Prostate gland (tissue), 2 donors: ENCODE measurements at regions not wholly inside any gene's neighbourhood (a gene's known extent, or its start where the extent isn't known, plus 50 kb on each side); places are given as distances from the start of the nearest gene placed in this dataset.

ENCODE experiments used
- DNase-seq: peaks from one replicate; pipeline ENCODE4 v3.0.0-alpha.2; 2019; ENCODE audit warnings: low spot score
- H3K27ac ChIP-seq, 2 donors: fragments of 200-600 bp; sonication (generic); 2 replicates each; pipeline ENCODE4 v1.5.1; 2017 to 2019
- H3K27me3 ChIP-seq: fragments of 200-600 bp; sonication (generic); replicated peaks from 2 replicates; pipeline ENCODE4 v1.5.1; 2019; ENCODE audit not compliant: insufficient read depth
- H3K36me3 ChIP-seq, 2 donors: fragments of 200-600 bp; sonication (generic); 1 replicate in 1 of 2; 2 replicates in 1 of 2; pipeline versions ENCODE4 v1.5.1 to v1.8.1; 2017 to 2019
- H3K4me1 ChIP-seq: fragments of 200-600 bp; sonication (generic); replicated peaks from 2 replicates; pipeline ENCODE4 v1.5.1; 2019
- H3K4me3 ChIP-seq, 2 donors: fragments of 200-600 bp; sonication (generic); 2 replicates each; pipeline ENCODE4 v1.5.1; 2017 to 2019
- H3K9me3 ChIP-seq: fragments of 200-600 bp; sonication (generic); 2 replicates; pipeline ENCODE4 v1.5.1; 2017
- POLR2A ChIP-seq: fragments of 450-650 bp; IDR thresholded peaks from one replicate; pipeline ENCODE4 v1.6.1; 2016; ENCODE audit warnings: antibody characterized with exemption, mild to moderate bottlenecking
- POLR2AphosphoS5 ChIP-seq: sonication (generic); formaldehyde crosslinking; IDR thresholded peaks from one replicate; pipeline ENCODE4 v1.6.1; 2017; ENCODE audit warnings: antibody characterized with exemption
- WGBS: methylation state at CpG from one replicate; pipeline ENCODE4 v1.1.5; 2018; 5-methylcytosine and 5-hydroxymethylcytosine counted together
- intact Hi-C: fragments of 100-400 bp; cut with DNase I; formaldehyde crosslinking; loops from one replicate; pipeline ENCODE4 v1.14.2; 2022
- TF ChIP-seq, protein P1 (sequence below), 4 experiments: fragments of 200-600 bp in 2 of 4; fragments of 450-650 bp in 2 of 4; sonication (generic) in 2 of 4; IDR thresholded peaks; 1 replicate in 3 of 4; 2 replicates in 1 of 4; pipeline ENCODE4 v1.5.1; 2016 to 2019; ENCODE audit warnings: antibody characterized with exemption in 4 of 4, mild to moderate bottlenecking in 2 of 4, moderate library complexity in 2 of 4

DNA sequence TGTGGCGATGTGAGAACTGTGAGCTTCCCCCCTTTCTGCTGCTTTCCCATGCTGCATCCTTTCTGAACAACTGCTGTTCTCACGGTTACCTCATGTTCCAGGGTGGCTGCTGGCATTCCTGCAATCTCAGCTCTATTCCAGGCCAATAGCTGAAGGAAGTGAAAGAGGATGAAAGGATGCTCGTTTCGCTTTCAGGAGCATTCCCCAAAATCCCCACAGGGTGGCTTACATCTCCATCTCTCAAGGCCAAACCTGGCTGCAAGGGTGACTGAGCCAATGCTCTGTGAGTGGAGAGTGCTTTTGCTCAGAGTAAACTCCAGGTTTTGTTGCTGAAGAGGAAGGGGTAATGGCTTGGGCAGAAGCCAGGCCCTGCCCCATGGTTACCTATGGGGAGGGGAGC, 848.2 kb downstream of the BRD1 start:
- Histone ChIP-seq H3K4me1 (no peaks in the 10 kb centered on the region), H3K27me3 (peaks cover 7% of the 10 kb centered on the region), H3K36me3 (no peaks in the 10 kb centered on the region), H3K27ac (no peak overlapping the region), H3K9me3 (no peaks in the 10 kb centered on the region), H3K4me3 (no peak overlapping the region)
- intact Hi-C loops, result no loop called here
- TF ChIP-seq POLR2AphosphoS5 (no peak), POLR2A (no peak)
- TF ChIP-seq, protein P1, sequence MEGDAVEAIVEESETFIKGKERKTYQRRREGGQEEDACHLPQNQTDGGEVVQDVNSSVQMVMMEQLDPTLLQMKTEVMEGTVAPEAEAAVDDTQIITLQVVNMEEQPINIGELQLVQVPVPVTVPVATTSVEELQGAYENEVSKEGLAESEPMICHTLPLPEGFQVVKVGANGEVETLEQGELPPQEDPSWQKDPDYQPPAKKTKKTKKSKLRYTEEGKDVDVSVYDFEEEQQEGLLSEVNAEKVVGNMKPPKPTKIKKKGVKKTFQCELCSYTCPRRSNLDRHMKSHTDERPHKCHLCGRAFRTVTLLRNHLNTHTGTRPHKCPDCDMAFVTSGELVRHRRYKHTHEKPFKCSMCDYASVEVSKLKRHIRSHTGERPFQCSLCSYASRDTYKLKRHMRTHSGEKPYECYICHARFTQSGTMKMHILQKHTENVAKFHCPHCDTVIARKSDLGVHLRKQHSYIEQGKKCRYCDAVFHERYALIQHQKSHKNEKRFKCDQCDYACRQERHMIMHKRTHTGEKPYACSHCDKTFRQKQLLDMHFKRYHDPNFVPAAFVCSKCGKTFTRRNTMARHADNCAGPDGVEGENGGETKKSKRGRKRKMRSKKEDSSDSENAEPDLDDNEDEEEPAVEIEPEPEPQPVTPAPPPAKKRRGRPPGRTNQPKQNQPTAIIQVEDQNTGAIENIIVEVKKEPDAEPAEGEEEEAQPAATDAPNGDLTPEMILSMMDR (IDR thresholded peaks at IDR 0.05), result no peak
- 54% methylated on average over 4 of the region's 4 CpGs for WGBS
- no peak for DNase-seq

DNA sequence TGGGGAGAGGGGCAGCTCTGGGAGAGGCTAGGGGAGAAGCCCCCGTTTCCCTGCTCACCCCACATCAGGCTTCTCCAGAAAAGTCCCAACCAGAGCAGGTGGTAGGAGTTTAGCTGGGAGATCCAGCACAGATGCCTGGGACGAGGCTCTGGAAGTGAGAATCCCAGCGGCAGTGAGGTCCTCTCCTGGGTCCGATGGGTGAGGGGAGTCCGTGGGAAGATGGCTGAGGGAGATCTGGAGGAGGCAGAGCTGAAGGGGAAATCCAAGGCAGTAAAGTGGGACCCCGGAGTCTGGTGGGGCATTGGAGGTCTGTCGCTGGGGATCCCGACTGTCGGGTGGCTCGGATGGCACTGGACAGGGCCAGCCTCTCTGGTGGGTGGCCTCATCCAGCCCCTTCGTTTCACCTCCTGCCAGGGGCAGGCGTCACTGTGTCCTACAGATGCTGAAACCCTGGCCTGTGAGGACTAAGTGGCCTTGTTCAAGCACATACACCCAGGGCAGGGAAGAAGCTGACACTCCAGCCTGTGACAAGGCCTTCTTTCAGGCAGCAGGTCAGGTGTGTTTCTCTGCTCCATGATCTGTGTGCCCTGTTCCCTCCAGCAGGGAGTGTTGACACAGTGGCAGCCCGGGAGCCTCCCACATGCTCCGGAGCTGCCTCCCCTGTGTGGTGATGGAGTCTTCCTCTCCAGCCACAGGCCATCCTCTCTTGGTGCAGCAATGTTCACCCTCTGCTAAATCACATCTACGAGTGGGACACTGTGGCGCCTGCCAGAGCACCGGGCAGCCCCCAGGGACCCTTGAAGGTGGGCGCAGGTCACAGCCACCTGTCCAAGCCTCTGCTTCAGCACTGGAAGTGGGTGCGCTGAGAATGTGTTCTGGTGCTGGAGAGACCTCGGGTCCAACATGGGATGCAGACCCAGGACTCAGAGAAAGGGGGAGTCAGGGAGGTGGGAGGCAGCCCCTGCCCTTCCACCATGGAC, 850.8 kb downstream of the BRD1 start:
- Histone ChIP-seq H3K36me3 (no peaks in the 10 kb centered on the region), H3K4me1 (no peaks in the 10 kb centered on the region), H3K9me3 (no peaks in the 10 kb centered on the region), H3K27ac (no peak overlapping the region), H3K27me3 (peaks cover 7% of the 10 kb centered on the region), H3K4me3 (no peak overlapping the region)
- intact Hi-C loops, result no loop called here
- WGBS, result 73% methylated on average over 18 of the region's 20 CpGs
- no peak for DNase-seq
- TF ChIP-seq POLR2A, result no peak
- TF ChIP-seq, protein P1 (IDR thresholded peaks at IDR 0.05), result no peak
- TF ChIP-seq POLR2AphosphoS5, result no peak

DNA sequence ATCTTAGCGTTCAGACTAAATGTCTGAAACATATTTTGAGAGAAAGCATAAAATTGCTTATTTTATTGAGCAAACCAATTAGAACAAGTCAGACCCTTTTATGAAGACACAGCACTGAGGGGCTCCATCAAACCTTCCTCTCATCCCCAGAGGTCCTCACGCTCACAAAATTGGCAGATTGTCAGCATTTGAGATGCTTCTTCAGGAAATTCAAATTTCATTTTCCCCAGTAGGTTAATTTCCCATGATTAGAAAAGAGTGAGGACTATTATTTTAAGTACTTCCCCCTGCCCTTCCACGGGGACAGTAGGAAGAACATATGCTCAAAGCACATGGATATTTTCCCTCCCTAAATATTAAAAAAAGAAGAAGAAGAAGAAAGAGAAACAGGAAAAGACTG, 851.8 kb downstream of the BRD1 start:
- Histone ChIP-seq H3K4me3 (no peak overlapping the region), H3K27me3 (peaks cover 7% of the 10 kb centered on the region), H3K4me1 (no peaks in the 10 kb centered on the region), H3K9me3 (no peaks in the 10 kb centered on the region), H3K36me3 (no peaks in the 10 kb centered on the region), H3K27ac (no peak overlapping the region)
- intact Hi-C loops, result no loop called here
- no peak for DNase-seq
- 58% methylated on average over 3 of the region's 3 CpGs for WGBS
- TF ChIP-seq POLR2A (no peak), POLR2AphosphoS5 (no peak)
- TF ChIP-seq, protein P1 (IDR thresholded peaks at IDR 0.05), result no peak

DNA sequence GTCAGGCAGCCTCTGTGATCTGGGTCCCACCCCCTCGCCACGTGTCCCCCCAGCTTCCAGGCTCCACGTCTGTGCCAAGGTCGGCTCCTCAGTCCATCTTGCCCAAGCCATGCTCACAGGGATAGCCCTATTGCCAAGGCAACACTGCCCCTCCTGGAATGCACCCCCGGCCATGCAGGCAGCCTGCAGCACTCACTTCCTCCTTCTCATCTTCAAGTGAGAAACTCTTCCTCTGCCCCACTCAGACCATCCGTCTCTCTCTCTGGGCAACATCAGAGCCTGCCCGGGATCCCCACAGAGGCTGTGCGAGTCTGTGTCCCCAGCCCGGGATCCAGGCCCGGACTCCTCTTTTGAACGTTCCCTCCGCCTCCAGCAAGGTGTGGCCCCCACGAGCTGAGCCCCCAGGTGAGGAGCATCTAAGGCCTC, 852.3 kb downstream of the BRD1 start:
- Histone ChIP-seq H3K27me3 (peaks cover 7% of the 10 kb centered on the region), H3K9me3 (no peaks in the 10 kb centered on the region), H3K4me3 (no peak overlapping the region), H3K36me3 (no peaks in the 10 kb centered on the region), H3K27ac (no peak overlapping the region), H3K4me1 (no peaks in the 10 kb centered on the region)
- WGBS, result 73% methylated on average over 13 of the region's 13 CpGs
- TF ChIP-seq, protein P1 (IDR thresholded peaks at IDR 0.05), result no peak
- TF ChIP-seq POLR2AphosphoS5 (no peak), POLR2A (no peak)
- no peak for DNase-seq
- intact Hi-C loops, result no loop called here
